Activated effector memory CD4-positive, alpha-beta T cell treated with anti-CD3 and anti-CD28 coated beads, Interleukin-2, amount 50 U/mL, for 16 hours (primary cell): ENCODE measurements at regions not wholly inside any gene's neighbourhood (a gene's known extent, or its start where the extent isn't known, plus 50 kb on each side); places are given as distances from the start of the nearest gene placed in this dataset.
A peak's percentile ranks its signal among the peaks of the same experiment; 100 is the strongest.
"Not testable (repeated sequence)": the region's sequence is repeated elsewhere in the genome, so short reads cannot be mapped to it uniquely, and the experiment has no call there.

Source experiments
- DNase-seq: peaks from one replicate; pipeline ENCODE4 v3.0.0-alpha.2; 2020

GRCh38 chr12:62168411-62168810, 91.8 kb upstream of the USP15 start:
- no peak for DNase-seq

DNA sequence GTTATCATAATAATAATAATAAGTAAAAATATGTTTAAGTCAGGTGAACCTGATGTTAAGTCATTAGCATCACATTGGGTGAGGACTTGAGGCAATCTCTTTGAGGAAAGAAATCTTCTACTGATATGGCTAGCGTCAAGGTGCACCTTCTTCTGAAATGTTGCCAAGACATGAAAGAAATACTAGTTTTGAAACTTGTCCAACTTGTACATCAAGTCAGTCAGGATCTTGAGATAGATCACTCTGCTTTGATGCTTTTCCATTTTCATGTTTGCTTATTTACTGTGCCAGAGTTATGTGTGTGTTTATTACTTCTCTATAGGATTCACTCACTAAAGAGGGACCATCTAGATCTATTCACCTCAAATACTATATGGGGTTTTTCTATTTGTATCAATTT, 90.0 kb upstream of the USP15 start:
- DNase-seq: no peak

GRCh38 chr12:62190689-62191490, 69.3 kb upstream of the USP15 start:
- DNase-seq: no peak

DNA sequence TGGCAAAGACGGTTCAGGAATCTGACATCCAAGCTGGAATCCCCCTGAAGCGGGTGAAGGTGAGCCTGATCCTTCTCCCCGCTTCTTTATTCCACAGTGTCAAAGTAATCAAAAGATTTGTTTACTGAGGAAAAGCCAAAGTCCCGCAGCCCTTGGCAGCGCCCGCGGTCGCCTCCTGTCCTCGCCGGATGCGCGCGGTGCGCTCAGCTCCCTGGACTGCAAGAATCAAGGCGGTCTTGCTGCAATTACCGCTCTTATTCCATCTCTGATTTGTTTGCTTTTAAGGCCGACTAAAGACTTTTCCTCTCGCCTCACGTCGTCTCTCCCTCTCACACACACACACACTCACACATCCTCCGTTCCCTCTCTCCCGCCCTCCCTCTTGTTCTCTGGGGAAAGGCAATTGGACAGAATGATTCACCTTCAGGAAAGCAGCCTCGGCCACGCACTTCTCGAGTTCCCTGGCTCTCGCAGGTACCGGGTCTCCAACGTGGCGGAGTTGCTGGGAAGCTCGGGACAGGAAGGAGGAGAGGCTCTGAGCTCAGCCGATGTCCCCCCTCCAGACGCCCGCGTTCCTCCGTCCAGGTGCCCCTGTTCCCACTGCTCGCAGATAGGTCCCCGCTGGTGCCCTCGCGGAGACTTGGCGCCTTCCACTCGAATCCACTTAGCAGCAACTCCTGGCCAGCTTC, 68.6 kb upstream of the USP15 start:
- DNase-seq: peak; percentile 70

DNA sequence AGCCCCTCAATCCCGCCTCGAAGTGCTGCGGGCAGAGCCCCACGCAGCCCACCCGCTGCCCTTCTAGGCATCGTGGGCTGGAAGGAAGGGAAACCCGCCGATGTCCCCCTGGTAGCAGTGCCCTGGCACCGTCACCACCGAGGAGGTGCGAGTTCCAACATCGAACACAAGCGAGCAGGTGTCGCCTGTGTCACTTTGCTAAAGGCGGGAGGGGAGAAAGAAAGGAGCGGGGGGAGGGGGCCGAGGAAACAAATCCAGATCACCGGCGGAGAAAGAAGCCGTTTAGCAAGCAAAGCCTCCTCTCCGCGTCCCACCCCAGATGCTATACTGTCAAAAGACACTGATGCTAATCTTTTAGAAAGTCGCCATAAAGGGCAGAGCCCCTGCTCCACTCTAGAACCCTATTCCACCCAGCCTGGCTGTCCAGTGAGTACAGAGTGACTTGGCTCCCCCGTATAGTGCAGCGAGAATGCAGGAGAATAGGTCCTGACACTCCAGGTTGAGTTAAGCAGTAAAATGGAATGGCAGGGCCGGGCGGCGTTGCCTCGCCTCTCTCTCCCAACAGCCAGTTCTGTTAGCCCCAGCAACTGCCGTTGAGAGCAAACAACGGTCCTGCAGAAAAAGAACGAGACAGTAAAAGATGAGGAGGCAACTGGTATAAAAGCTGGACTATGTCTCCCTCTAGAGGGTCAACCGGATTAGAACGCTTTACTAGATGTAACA, 67.9 kb upstream of the USP15 start:
- DNase-seq: peak; percentile 69

DNA sequence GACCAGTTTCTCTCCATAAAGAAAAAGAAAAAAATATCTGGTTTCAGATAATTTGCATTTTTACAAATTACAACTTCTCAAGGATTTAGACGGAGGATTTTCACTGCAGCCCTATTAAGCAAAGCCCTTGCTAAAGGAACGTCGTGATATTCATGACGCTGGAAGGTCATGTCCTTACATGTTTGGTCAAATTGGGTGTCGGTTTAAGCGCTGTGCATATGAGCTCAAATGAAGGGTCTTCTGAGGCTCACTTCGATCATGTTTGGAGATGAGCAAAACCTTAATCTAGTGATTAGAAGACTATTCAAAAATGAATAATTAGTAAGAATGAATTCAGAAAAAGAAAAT, 67.3 kb upstream of the USP15 start:
- DNase-seq: no peak

DNA sequence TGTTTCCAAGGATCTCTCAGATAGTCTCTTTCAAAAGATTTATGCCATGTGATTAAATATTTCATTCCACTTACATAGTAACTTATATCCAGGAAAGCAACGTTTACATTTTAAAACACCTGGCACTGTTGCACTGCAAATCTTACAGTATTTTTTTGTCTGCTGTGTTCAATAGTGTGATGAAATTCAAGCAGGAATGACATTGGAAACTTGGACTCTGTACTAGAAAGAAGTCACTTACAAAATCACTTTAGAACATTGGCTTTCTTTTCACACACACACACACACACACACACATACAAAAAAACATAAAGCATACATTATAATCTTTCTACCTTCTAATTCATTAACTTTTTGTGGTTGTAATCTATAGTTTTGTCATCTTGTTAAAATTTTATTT, 66.2 kb upstream of the USP15 start:
- no peak for DNase-seq

DNA sequence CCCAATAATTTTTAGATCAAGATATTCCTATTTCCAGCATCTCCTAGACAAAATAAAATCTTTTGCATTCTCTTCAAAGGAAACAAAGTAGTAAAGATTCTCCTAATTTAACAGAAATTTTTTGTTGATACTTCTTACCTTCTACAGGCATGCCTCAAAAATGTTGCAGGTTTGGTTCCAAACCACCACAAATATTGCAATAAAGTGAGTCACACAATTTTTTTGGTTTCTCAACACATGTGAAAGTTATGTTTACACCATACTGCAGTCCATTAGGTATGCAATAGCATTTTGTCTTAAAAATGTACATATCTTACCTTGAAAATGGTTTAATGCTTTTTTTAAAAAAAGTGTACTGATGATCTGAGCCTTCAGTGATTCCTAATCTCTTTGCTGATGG, 65.6 kb upstream of the USP15 start:
- DNase-seq: no peak

- DNase-seq: no peak
Measured at GRCh38 chr12:62196146-62196545, 64.1 kb upstream of the USP15 start.

DNA sequence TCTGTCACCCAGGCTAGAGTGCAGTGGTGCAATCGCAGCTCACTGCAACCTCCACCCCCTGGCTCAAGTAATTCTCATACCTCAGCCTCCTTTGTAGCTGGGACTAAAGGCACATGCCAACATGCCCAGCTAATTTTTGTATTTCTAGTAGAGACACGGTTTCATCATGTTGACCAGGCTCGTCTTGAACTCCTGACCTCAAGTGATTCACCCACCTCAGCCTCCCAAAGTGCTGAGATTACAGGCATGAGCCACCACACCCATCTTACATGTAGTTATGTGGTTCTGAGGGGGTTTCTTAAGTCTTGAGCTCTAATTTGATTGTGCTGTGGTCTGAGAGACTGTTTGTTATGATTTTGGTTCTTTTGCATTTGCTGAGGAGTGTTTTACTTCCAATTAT, 57.3 kb upstream of the USP15 start:
- DNase-seq: not testable (repeated sequence)

DNA sequence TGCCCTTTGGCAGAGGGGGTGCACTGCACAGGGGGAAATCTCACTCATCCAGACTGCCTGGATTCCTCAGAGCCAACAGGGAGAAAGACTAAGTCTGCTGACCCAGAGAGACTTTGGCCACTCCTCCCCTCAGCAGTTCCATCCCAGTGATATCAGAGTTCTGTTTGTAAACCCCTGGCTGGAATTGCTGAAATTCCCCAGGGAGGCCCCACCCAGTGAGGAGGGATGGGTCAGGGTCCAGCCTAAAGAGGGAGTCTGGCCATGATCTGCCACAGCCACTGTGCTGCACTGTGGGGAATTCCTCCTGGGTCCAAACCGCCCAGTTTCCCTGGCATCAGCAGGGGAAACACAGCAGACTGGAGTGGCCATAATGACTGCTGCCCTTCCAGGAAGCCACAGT, 54.9 kb upstream of the USP15 start:
- no peak for DNase-seq

- no peak for DNase-seq
Measured at GRCh38 chr12:62207248-62207647, 53.0 kb upstream of the USP15 start.
